ENCODE measurements at regions not wholly inside any gene's neighbourhood (a gene's known extent, or its start where the extent isn't known, plus 50 kb on each side); places are given as distances from the start of the nearest gene placed in this dataset.

DNA sequence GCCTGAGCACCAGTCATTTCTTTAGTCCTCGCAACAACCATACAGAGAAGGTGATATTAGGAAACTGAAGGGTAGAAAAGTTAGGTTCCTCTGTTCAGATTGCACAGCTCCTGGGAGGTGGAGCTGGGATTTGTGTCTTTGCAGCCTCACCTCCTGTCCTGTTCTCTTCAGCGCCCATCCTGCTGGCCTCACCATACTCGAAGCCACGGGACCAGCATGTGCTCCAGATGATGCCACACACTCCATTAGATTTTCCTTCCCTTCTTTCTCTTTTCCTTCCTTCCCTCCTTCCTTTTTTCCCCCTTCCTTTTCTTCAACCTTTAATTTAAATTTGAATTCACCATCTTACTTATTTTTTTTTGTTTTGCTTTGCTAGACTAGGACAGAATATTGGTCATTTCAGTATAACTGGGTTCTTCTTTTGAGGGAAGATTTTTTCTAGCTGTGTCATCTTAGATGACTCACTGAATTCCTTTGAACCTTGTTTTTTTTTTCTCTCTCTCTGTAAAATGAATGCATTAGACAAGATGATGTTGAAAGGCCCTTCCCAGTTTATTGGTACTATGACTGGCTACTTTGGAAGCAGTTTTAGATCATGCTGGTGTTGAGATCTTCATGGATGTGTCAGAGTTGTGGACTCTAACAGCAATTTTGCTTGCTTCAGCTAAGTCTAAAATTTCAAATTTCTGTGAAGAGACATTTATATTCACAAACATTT lies 662.5 kb upstream of the TENM4 start:
- no peaks in the 10 kb centered on the region for H3K27me3 Mint-ChIP-seq
- no peaks in the 10 kb centered on the region for H3K4me1 ChIP-seq (ENCODE audit: insufficient read depth, low read length)
- H3K4me3 ChIP-seq (ENCODE audit: low read length): no peak overlapping the region
- ATAC-seq (ENCODE audit: poor library complexity): no peak
- H3K4me3 Mint-ChIP-seq: no peak overlapping the region
- intact Hi-C loops (cut with DNase I, micrococcal nuclease): no loop called here
- H3K27ac Mint-ChIP-seq: no peak overlapping the region
- H3K9me3 ChIP-seq (ENCODE audit: control insufficient read depth in 1 of 2, insufficient read depth in 1 of 2, low read length in 2 of 2): peaks cover 0 to 10% of the 10 kb centered on the region in 2 experiments
- no peaks in the 10 kb centered on the region for H3K27me3 ChIP-seq (ENCODE audit: control insufficient read depth in 1 of 2, insufficient read depth in 2 of 2, low read length in 2 of 2)
- peaks cover 9% of the 10 kb centered on the region for H3K9me3 Mint-ChIP-seq
- ChIA-PET POLR2A (no interaction called here), CTCF (no interaction called here)
- H3K36me3 ChIP-seq (ENCODE audit: insufficient read depth, low read length): no peaks in the 10 kb centered on the region
- TF ChIP-seq, protein P1, sequence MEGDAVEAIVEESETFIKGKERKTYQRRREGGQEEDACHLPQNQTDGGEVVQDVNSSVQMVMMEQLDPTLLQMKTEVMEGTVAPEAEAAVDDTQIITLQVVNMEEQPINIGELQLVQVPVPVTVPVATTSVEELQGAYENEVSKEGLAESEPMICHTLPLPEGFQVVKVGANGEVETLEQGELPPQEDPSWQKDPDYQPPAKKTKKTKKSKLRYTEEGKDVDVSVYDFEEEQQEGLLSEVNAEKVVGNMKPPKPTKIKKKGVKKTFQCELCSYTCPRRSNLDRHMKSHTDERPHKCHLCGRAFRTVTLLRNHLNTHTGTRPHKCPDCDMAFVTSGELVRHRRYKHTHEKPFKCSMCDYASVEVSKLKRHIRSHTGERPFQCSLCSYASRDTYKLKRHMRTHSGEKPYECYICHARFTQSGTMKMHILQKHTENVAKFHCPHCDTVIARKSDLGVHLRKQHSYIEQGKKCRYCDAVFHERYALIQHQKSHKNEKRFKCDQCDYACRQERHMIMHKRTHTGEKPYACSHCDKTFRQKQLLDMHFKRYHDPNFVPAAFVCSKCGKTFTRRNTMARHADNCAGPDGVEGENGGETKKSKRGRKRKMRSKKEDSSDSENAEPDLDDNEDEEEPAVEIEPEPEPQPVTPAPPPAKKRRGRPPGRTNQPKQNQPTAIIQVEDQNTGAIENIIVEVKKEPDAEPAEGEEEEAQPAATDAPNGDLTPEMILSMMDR (IDR thresholded peaks at IDR 0.05): no peak
- no peak for DNase-seq
- H3K36me3 Mint-ChIP-seq (ENCODE audit: low read depth): no peaks in the 10 kb centered on the region
- no peaks in the 10 kb centered on the region for H3K4me1 Mint-ChIP-seq (ENCODE audit: low read depth)
- H3K27ac ChIP-seq (ENCODE audit: low read depth in 1 of 2, low read length in 2 of 2): no peak overlapping the region

DNA sequence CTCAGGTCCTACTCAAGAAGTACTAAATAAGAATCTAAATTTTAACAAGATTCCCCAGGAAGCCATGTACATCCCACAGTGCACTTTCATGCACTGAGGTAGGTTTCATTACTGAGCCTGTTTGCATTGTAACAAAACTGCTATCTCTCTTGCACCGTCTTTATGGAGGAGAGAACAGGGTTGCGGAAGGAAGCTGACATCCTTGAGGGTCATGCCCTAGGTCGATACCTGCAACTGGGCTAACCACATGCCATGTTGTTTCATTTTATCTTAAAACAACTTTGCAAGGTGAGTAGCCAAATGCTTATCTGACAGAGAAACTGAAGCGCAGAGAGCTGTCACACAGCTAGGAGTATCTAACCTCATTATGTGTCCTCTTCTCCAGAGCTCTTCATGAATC lies 656.3 kb upstream of the TENM4 start:
- Mint-ChIP-seq H3K4me1 (ENCODE audit: low read depth) (no peaks in the 10 kb centered on the region), H3K9me3 (peaks cover 5% of the 10 kb centered on the region), H3K4me3 (no peak overlapping the region), H3K27me3 (no peaks in the 10 kb centered on the region), H3K36me3 (ENCODE audit: low read depth) (no peaks in the 10 kb centered on the region), H3K27ac (no peak overlapping the region)
- no peak for DNase-seq
- Histone ChIP-seq H3K27ac (ENCODE audit: low read depth in 1 of 2, low read length in 2 of 2) (no peak overlapping the region), H3K9me3 (ENCODE audit: control insufficient read depth in 1 of 2, insufficient read depth in 1 of 2, low read length in 2 of 2) (peaks cover 0 to 4% of the 10 kb centered on the region in 2 experiments), H3K36me3 (ENCODE audit: insufficient read depth, low read length) (no peaks in the 10 kb centered on the region), H3K27me3 (ENCODE audit: control insufficient read depth in 1 of 2, insufficient read depth in 2 of 2, low read length in 2 of 2) (no peaks in the 10 kb centered on the region), H3K4me3 (ENCODE audit: low read length) (no peak overlapping the region), H3K4me1 (ENCODE audit: insufficient read depth, low read length) (no peaks in the 10 kb centered on the region)
- TF ChIP-seq, protein P1 (IDR thresholded peaks at IDR 0.05): no peak
- ChIA-PET POLR2A (no interaction called here), CTCF (no interaction called here)
- ATAC-seq (ENCODE audit: poor library complexity): no peak
- intact Hi-C loops (cut with DNase I, micrococcal nuclease): no loop called here

DNA sequence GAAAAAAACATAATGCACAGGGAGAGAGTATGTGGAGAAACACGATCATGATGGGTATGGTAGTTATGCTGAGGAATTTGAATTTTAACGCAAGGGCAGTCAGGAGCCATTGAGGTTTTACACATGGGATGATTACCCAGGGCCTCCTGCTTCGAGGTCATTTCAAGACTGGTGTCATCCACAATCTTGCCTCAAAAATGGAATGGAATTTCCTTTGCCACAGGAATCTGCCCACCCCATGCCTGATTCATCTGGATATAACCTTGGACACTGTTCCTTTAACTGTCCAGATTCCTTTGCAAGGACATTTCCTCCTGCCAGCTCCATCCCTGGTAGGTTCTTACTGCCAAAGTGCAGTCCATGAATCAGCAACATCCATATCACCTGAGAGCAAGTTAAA lies 655.9 kb upstream of the TENM4 start:
- H3K36me3 Mint-ChIP-seq (ENCODE audit: low read depth): no peaks in the 10 kb centered on the region
- no peak for DNase-seq
- H3K27ac ChIP-seq (ENCODE audit: low read depth in 1 of 2, low read length in 2 of 2): no peak overlapping the region
- H3K4me3 Mint-ChIP-seq: no peak overlapping the region
- H3K36me3 ChIP-seq (ENCODE audit: insufficient read depth, low read length): no peaks in the 10 kb centered on the region
- no peak overlapping the region for H3K4me3 ChIP-seq (ENCODE audit: low read length)
- H3K4me1 Mint-ChIP-seq (ENCODE audit: low read depth): no peaks in the 10 kb centered on the region
- H3K27me3 ChIP-seq (ENCODE audit: control insufficient read depth in 1 of 2, insufficient read depth in 2 of 2, low read length in 2 of 2): no peaks in the 10 kb centered on the region
- H3K9me3 Mint-ChIP-seq: peaks cover 5% of the 10 kb centered on the region
- TF ChIP-seq, protein P1 (IDR thresholded peaks at IDR 0.05): no peak
- no peaks in the 10 kb centered on the region for H3K27me3 Mint-ChIP-seq
- ChIA-PET POLR2A (no interaction called here), CTCF (no interaction called here)
- ATAC-seq (ENCODE audit: poor library complexity): no peak
- intact Hi-C loops (cut with DNase I, micrococcal nuclease): no loop called here
- peaks cover 0 to 4% of the 10 kb centered on the region in 2 experiments for H3K9me3 ChIP-seq (ENCODE audit: control insufficient read depth in 1 of 2, insufficient read depth in 1 of 2, low read length in 2 of 2)
- H3K27ac Mint-ChIP-seq: no peak overlapping the region
- no peaks in the 10 kb centered on the region for H3K4me1 ChIP-seq (ENCODE audit: insufficient read depth, low read length)

All from CD4-positive, alpha-beta T cell (primary cell).